Neural cell (in vitro differentiated cells): ENCODE measurements at regions not wholly inside any gene's neighbourhood (a gene's known extent, or its start where the extent isn't known, plus 50 kb on each side); places are given as distances from the start of the nearest gene placed in this dataset.

ENCODE experiments used
- EP300 ChIP-seq: fragments of 450-650 bp; conservative IDR thresholded peaks from 2 replicates; pipeline ENCODE4 v1.6.1; 2014; ENCODE audit warnings: antibody characterized with exemption, mild to moderate bottlenecking, moderate library complexity; ENCODE audit not compliant: poor library complexity, severe bottlenecking
- EZH2 ChIP-seq: fragments of 200-600, 300-800 bp; shearing (Covaris generic), sonication (generic); IDR thresholded peaks from 2 replicates; pipeline ENCODE4 v1.6.1; 2014; ENCODE audit warnings: antibody characterized with exemption, low read length, borderline replicate concordance, mild to moderate bottlenecking; ENCODE audit not compliant: insufficient read depth, poor library complexity, severe bottlenecking
- TF ChIP-seq, protein P1 (sequence below): fragments of 450-650 bp; IDR thresholded peaks from 2 replicates; pipeline ENCODE4 v1.5.1; 2014; ENCODE audit warnings: antibody characterized with exemption, mild to moderate bottlenecking, moderate library complexity; ENCODE audit not compliant: poor library complexity, severe bottlenecking

DNA sequence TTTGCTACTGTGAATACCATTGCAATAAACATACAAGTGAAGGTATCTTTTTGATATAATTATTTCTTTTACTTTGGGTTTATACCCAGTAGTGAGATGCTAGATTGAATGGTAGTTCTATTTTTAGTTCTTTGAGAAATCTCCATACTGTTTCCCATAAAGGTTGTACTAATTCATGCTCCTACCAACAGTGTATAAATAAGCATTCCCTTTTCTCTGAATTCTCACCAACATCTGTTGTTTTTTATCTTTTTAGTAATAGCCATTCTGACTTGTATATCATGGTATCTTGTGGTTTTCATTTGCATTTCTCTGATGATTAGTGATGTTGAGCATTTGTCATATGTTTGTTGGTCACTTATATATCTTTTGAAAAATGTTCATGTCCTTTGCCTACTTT is 183.6 kb upstream of the LRFN2 start:
- TF ChIP-seq, protein P1, sequence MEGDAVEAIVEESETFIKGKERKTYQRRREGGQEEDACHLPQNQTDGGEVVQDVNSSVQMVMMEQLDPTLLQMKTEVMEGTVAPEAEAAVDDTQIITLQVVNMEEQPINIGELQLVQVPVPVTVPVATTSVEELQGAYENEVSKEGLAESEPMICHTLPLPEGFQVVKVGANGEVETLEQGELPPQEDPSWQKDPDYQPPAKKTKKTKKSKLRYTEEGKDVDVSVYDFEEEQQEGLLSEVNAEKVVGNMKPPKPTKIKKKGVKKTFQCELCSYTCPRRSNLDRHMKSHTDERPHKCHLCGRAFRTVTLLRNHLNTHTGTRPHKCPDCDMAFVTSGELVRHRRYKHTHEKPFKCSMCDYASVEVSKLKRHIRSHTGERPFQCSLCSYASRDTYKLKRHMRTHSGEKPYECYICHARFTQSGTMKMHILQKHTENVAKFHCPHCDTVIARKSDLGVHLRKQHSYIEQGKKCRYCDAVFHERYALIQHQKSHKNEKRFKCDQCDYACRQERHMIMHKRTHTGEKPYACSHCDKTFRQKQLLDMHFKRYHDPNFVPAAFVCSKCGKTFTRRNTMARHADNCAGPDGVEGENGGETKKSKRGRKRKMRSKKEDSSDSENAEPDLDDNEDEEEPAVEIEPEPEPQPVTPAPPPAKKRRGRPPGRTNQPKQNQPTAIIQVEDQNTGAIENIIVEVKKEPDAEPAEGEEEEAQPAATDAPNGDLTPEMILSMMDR, result no peak
- TF ChIP-seq EZH2 (no peak), EP300 (no peak)
